ENCODE measurements at regions not wholly inside any gene's neighbourhood (a gene's known extent, or its start where the extent isn't known, plus 50 kb on each side); places are given as distances from the start of the nearest gene placed in this dataset.

GRCh38 chr22:49193348-49193747 lies 634.3 kb downstream of the BRD1 start:
- no peak for TF ChIP-seq ZNF274 (IDR thresholded peaks at IDR 0.05; ENCODE audit: low read length)
- no peak for TF ChIP-seq ZNF274 (tag by site-specific recombination; IDR thresholded peaks at IDR 0.05; ENCODE audit: borderline replicate concordance)
- TF ChIP-seq ZNF843 (tag by site-specific recombination; IDR thresholded peaks at IDR 0.05), result no peak
- no peak for TF ChIP-seq CTCF (tag by site-specific recombination; IDR thresholded peaks at IDR 0.05)
- TF ChIP-seq ZNF473 (tag by site-specific recombination; IDR thresholded peaks at IDR 0.05), result no peak
- no peak for TF ChIP-seq ZNF629 (tag by site-specific recombination; IDR thresholded peaks at IDR 0.05)
- TF ChIP-seq ZNF639 (tag by site-specific recombination; IDR thresholded peaks at IDR 0.05), result no peak
- TF ChIP-seq EGR2 (tag by site-specific recombination; IDR thresholded peaks at IDR 0.05; ENCODE audit: low read depth), result no peak
- no peak for TF ChIP-seq ZNF530 (tag by site-specific recombination; IDR thresholded peaks at IDR 0.05; ENCODE audit: low read depth)
- TF ChIP-seq ZSCAN4 (tag by site-specific recombination; IDR thresholded peaks at IDR 0.05), result no peak
- TF ChIP-seq YY1 (tag by site-specific recombination; IDR thresholded peaks at IDR 0.05), result no peak
- TF ChIP-seq SP7 (tag by site-specific recombination; IDR thresholded peaks at IDR 0.05), result no peak
- no peak for TF ChIP-seq TCF7L2 (IDR thresholded peaks at IDR 0.05; ENCODE audit: borderline replicate concordance, low read depth, low read length)
- TF ChIP-seq ZNF555 (tag by site-specific recombination; conservative IDR thresholded peaks at IDR 0.05), result no peak
- no peak for TF ChIP-seq KLF16 (tag by site-specific recombination; IDR thresholded peaks at IDR 0.05)
